ENCODE measurements at regions not wholly inside any gene's neighbourhood (a gene's known extent, or its start where the extent isn't known, plus 50 kb on each side); places are given as distances from the start of the nearest gene placed in this dataset.

- Mint-ChIP-seq H3K27me3 (ENCODE audit: low read depth, unreplicated experiment) (peaks cover 13% of the 10 kb centered on the region), H3K27ac (ENCODE audit: unreplicated experiment) (no peak overlapping the region), H3K4me1 (ENCODE audit: low read depth, unreplicated experiment) (peaks cover 12% of the 10 kb centered on the region), H3K9me3 (ENCODE audit: unreplicated experiment) (peaks cover 2% of the 10 kb centered on the region), H3K36me3 (ENCODE audit: low read depth, unreplicated experiment) (no peaks in the 10 kb centered on the region), H3K4me3 (ENCODE audit: unreplicated experiment) (no peak overlapping the region)
- no peak overlapping the region for H2AFZ ChIP-seq (ENCODE audit: low read depth, low read length)
- H3K36me3 ChIP-seq (ENCODE audit: insufficient read depth, low read length), result no peaks in the 10 kb centered on the region
- H3K4me1 ChIP-seq (ENCODE audit: insufficient read depth, low read length), result no peaks in the 10 kb centered on the region
- no peak for DNase-seq (ENCODE audit: low read depth)
- no peak overlapping the region for H3K27ac ChIP-seq (ENCODE audit: low read depth, low read length)
- TF ChIP-seq CTCF (IDR thresholded peaks at IDR 0.05; ENCODE audit: insufficient read depth, low read depth, low read length), result no peak
- H3K4me2 ChIP-seq (ENCODE audit: low read length), result no peak overlapping the region
- H3K79me2 ChIP-seq (ENCODE audit: insufficient read depth, low read length), result no peaks in the 10 kb centered on the region
- no peak for FAIRE-seq
- no peaks in the 10 kb centered on the region for H3K27me3 ChIP-seq (ENCODE audit: insufficient read depth, low read length)
- no peak overlapping the region for H3K9ac ChIP-seq (ENCODE audit: low read length)
- no peaks in the 10 kb centered on the region for H4K20me1 ChIP-seq (ENCODE audit: insufficient read depth, low read length)
- no peaks in the 10 kb centered on the region for H3K9me3 ChIP-seq (ENCODE audit: insufficient read depth, low read depth, low read length)
- H3K4me3 ChIP-seq (ENCODE audit: insufficient read depth, low read depth, low read length), result no peak overlapping the region
Observed at GRCh38 chr3:40914475-40914874, 284.8 kb upstream of the CTNNB1 start.

- H3K4me1 ChIP-seq (ENCODE audit: insufficient read depth, low read length), result no peaks in the 10 kb centered on the region
Observed at GRCh38 chr3:40915346-40915865, 283.9 kb upstream of the CTNNB1 start.

More at GRCh38 chr3:40915346-40915865, 283.9 kb upstream of the CTNNB1 start:
- H3K4me1 Mint-ChIP-seq (ENCODE audit: low read depth, unreplicated experiment), result peaks cover 19% of the 10 kb centered on the region
- Histone ChIP-seq H4K20me1 (ENCODE audit: insufficient read depth, low read length) (no peaks in the 10 kb centered on the region), H3K79me2 (ENCODE audit: insufficient read depth, low read length) (no peaks in the 10 kb centered on the region), H3K4me2 (ENCODE audit: low read length) (no peak overlapping the region), H3K9ac (ENCODE audit: low read length) (no peak overlapping the region), H3K9me3 (ENCODE audit: insufficient read depth, low read depth, low read length) (no peaks in the 10 kb centered on the region), H3K27me3 (ENCODE audit: insufficient read depth, low read length) (no peaks in the 10 kb centered on the region), H3K4me3 (ENCODE audit: insufficient read depth, low read depth, low read length) (no peak overlapping the region), H3K36me3 (ENCODE audit: insufficient read depth, low read length) (no peaks in the 10 kb centered on the region), H3K27ac (ENCODE audit: low read depth, low read length) (no peak overlapping the region), H2AFZ (ENCODE audit: low read depth, low read length) (no peak overlapping the region)
- peaks cover 13% of the 10 kb centered on the region for H3K27me3 Mint-ChIP-seq (ENCODE audit: low read depth, unreplicated experiment)
- no peak overlapping the region for H3K4me3 Mint-ChIP-seq (ENCODE audit: unreplicated experiment)
- no peak overlapping the region for H3K27ac Mint-ChIP-seq (ENCODE audit: unreplicated experiment)
- TF ChIP-seq EZH2 (IDR thresholded peaks at IDR 0.05; ENCODE audit: insufficient read depth, low read length), result no peak
- TF ChIP-seq CTCF (IDR thresholded peaks at IDR 0.05; ENCODE audit: insufficient read depth, low read depth, low read length), result no peak
- peaks cover 2% of the 10 kb centered on the region for H3K9me3 Mint-ChIP-seq (ENCODE audit: unreplicated experiment)
- FAIRE-seq, result no peak
- no peak for DNase-seq (ENCODE audit: low read depth)
- no peaks in the 10 kb centered on the region for H3K36me3 Mint-ChIP-seq (ENCODE audit: low read depth, unreplicated experiment)
